ENCODE measurements at regions not wholly inside any gene's neighbourhood (a gene's known extent, or its start where the extent isn't known, plus 50 kb on each side); places are given as distances from the start of the nearest gene placed in this dataset.
"Not testable (repeated sequence)": the region's sequence is repeated elsewhere in the genome, so short reads cannot be mapped to it uniquely, and the experiment has no call there.

- Histone ChIP-seq H3K9ac (ENCODE audit: low read depth in 1 of 2, low read length in 2 of 2) (no peak overlapping the region), H3K4me1 (ENCODE audit: control insufficient read depth in 1 of 2, insufficient read depth in 2 of 2, low read length in 2 of 2) (no peaks in the 10 kb centered on the region), H3K4me3 (ENCODE audit: low read depth in 1 of 2, low read length in 2 of 2) (no peak overlapping the region), H3K36me3 (ENCODE audit: control insufficient read depth in 1 of 2, insufficient read depth in 2 of 2, low read length in 2 of 2) (no peaks in the 10 kb centered on the region), H3K9me3 (ENCODE audit: control insufficient read depth in 1 of 2, low read length in 2 of 2) (peaks cover 2 to 5% of the 10 kb centered on the region in 2 donors), H3K27me3 (ENCODE audit: control insufficient read depth in 1 of 2, insufficient read depth in 2 of 2, low read length in 2 of 2) (no peaks in the 10 kb centered on the region), H3K27ac (ENCODE audit: low read depth, low read length) (no peak overlapping the region)
Measured at GRCh38 chr2:194062401-194062800, 1594.6 kb upstream of the SLC39A10 start.

GRCh38 chr2:194060269-194060668, 1596.8 kb upstream of the SLC39A10 start:
- Histone ChIP-seq H3K9ac (ENCODE audit: low read depth in 1 of 2, low read length in 2 of 2) (no peak overlapping the region), H3K27me3 (ENCODE audit: control insufficient read depth in 1 of 2, insufficient read depth in 2 of 2, low read length in 2 of 2) (no peaks in the 10 kb centered on the region), H3K27ac (ENCODE audit: low read depth, low read length) (no peak overlapping the region), H3K9me3 (ENCODE audit: control insufficient read depth in 1 of 2, low read length in 2 of 2) (peaks cover 2 to 5% of the 10 kb centered on the region in 2 donors), H3K4me3 (ENCODE audit: low read depth in 1 of 2, low read length in 2 of 2) (no peak overlapping the region), H3K4me1 (ENCODE audit: control insufficient read depth in 1 of 2, insufficient read depth in 2 of 2, low read length in 2 of 2) (no peaks in the 10 kb centered on the region), H3K36me3 (ENCODE audit: control insufficient read depth in 1 of 2, insufficient read depth in 2 of 2, low read length in 2 of 2) (no peaks in the 10 kb centered on the region)

GRCh38 chr2:194054313-194054712, 1602.7 kb upstream of the SLC39A10 start:
- H3K27ac ChIP-seq (ENCODE audit: low read depth, low read length), result no peak overlapping the region
- H3K36me3 ChIP-seq (ENCODE audit: control insufficient read depth in 1 of 2, insufficient read depth in 2 of 2, low read length in 2 of 2), result no peaks in the 10 kb centered on the region
- H3K4me3 ChIP-seq (ENCODE audit: low read depth in 1 of 2, low read length in 2 of 2), result no peak overlapping the region
- H3K9ac ChIP-seq (ENCODE audit: low read depth in 1 of 2, low read length in 2 of 2), result no peak overlapping the region
- H3K27me3 ChIP-seq (ENCODE audit: control insufficient read depth in 1 of 2, insufficient read depth in 2 of 2, low read length in 2 of 2), result no peaks in the 10 kb centered on the region
- peaks cover 0 to 6% of the 10 kb centered on the region in 2 donors for H3K9me3 ChIP-seq (ENCODE audit: control insufficient read depth in 1 of 2, low read length in 2 of 2)
- H3K4me1 ChIP-seq (ENCODE audit: control insufficient read depth in 1 of 2, insufficient read depth in 2 of 2, low read length in 2 of 2), result no peaks in the 10 kb centered on the region

GRCh38 chr2:194044321-194044720, 1612.7 kb upstream of the SLC39A10 start:
- H3K36me3 ChIP-seq (ENCODE audit: control insufficient read depth in 1 of 2, insufficient read depth in 2 of 2, low read length in 2 of 2), result no peaks in the 10 kb centered on the region

DNA sequence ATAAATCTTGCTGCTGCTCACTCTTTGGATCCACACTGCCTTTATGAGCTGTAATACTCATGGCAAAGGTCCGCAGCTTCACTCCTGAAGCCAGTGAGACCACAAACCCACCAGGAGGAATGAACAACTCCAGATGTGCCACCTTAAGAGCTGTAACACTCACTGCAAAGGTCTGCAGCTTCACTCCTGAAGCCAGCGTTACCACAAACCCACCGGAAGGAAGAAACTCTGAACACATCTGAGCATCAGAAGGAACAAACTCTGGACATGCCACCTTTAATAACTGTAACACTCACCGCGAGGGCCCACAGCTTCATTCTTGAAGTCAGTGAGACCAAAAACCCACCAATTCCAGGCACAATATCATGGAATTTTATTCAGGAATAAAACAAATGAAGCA, 1635.9 kb upstream of the SLC39A10 start:
- H3K36me3 ChIP-seq (ENCODE audit: control insufficient read depth in 1 of 2, insufficient read depth in 2 of 2, low read length in 2 of 2); H3K9me3 ChIP-seq (ENCODE audit: control insufficient read depth in 1 of 2, low read length in 2 of 2); H3K27ac ChIP-seq (ENCODE audit: low read depth, low read length); H3K9ac ChIP-seq (ENCODE audit: low read depth in 1 of 2, low read length in 2 of 2); H3K27me3 ChIP-seq (ENCODE audit: control insufficient read depth in 1 of 2, insufficient read depth in 2 of 2, low read length in 2 of 2); H3K4me1 ChIP-seq (ENCODE audit: control insufficient read depth in 1 of 2, insufficient read depth in 2 of 2, low read length in 2 of 2); H3K4me3 ChIP-seq (ENCODE audit: low read depth in 1 of 2, low read length in 2 of 2): not testable (repeated sequence)

More at GRCh38 chr2:194044321-194044720, 1612.7 kb upstream of the SLC39A10 start:
- Histone ChIP-seq H3K27ac (ENCODE audit: low read depth, low read length) (no peak overlapping the region), H3K9me3 (ENCODE audit: control insufficient read depth in 1 of 2, low read length in 2 of 2) (peaks cover 4 to 11% of the 10 kb centered on the region in 2 donors), H3K27me3 (ENCODE audit: control insufficient read depth in 1 of 2, insufficient read depth in 2 of 2, low read length in 2 of 2) (no peaks in the 10 kb centered on the region), H3K9ac (ENCODE audit: low read depth in 1 of 2, low read length in 2 of 2) (no peak overlapping the region), H3K4me3 (ENCODE audit: low read depth in 1 of 2, low read length in 2 of 2) (no peak overlapping the region), H3K4me1 (ENCODE audit: control insufficient read depth in 1 of 2, insufficient read depth in 2 of 2, low read length in 2 of 2) (no peaks in the 10 kb centered on the region)

GRCh38 chr2:194020155-194020554, 1636.9 kb upstream of the SLC39A10 start:
- Histone ChIP-seq H3K27ac (ENCODE audit: low read depth, low read length) (no peak overlapping the region), H3K9me3 (ENCODE audit: control insufficient read depth in 1 of 2, low read length in 2 of 2) (peaks cover 0 to 8% of the 10 kb centered on the region in 2 donors), H3K4me1 (ENCODE audit: control insufficient read depth in 1 of 2, insufficient read depth in 2 of 2, low read length in 2 of 2) (no peaks in the 10 kb centered on the region), H3K27me3 (ENCODE audit: control insufficient read depth in 1 of 2, insufficient read depth in 2 of 2, low read length in 2 of 2) (no peaks in the 10 kb centered on the region), H3K9ac (ENCODE audit: low read depth in 1 of 2, low read length in 2 of 2) (no peak overlapping the region), H3K36me3 (ENCODE audit: control insufficient read depth in 1 of 2, insufficient read depth in 2 of 2, low read length in 2 of 2) (no peaks in the 10 kb centered on the region), H3K4me3 (ENCODE audit: low read depth in 1 of 2, low read length in 2 of 2) (no peak overlapping the region)

GRCh38 chr2:194015751-194016150, 1641.3 kb upstream of the SLC39A10 start:
- Histone ChIP-seq H3K4me1 (ENCODE audit: control insufficient read depth in 1 of 2, insufficient read depth in 2 of 2, low read length in 2 of 2) (no peaks in the 10 kb centered on the region), H3K9me3 (ENCODE audit: control insufficient read depth in 1 of 2, low read length in 2 of 2) (peaks cover 0 to 3% of the 10 kb centered on the region in 2 donors), H3K27me3 (ENCODE audit: control insufficient read depth in 1 of 2, insufficient read depth in 2 of 2, low read length in 2 of 2) (no peaks in the 10 kb centered on the region), H3K36me3 (ENCODE audit: control insufficient read depth in 1 of 2, insufficient read depth in 2 of 2, low read length in 2 of 2) (no peaks in the 10 kb centered on the region), H3K27ac (ENCODE audit: low read depth, low read length) (no peak overlapping the region), H3K4me3 (ENCODE audit: low read depth in 1 of 2, low read length in 2 of 2) (no peak overlapping the region), H3K9ac (ENCODE audit: low read depth in 1 of 2, low read length in 2 of 2) (no peak overlapping the region)

DNA sequence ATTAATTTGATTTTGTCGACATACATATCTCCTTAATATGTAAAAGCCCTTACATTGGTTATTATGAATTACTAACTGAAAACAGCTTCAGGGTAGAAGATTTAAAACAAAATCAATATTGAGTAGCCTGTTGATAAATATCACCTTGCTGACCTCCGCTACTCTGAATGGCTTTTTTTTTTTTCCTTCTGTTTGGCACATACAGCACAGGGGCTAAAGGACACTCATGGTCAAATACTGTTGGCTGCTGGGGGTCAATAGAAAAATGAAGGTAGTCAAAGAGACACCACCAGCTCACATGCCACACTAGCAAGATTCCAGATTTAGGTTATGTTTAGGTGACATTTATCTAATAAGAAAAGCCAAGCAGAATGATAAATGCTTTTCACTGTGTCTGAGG, 1642.4 kb upstream of the SLC39A10 start:
- Histone ChIP-seq H3K27me3 (ENCODE audit: control insufficient read depth in 1 of 2, insufficient read depth in 2 of 2, low read length in 2 of 2) (no peaks in the 10 kb centered on the region), H3K27ac (ENCODE audit: low read depth, low read length) (no peak overlapping the region), H3K36me3 (ENCODE audit: control insufficient read depth in 1 of 2, insufficient read depth in 2 of 2, low read length in 2 of 2) (no peaks in the 10 kb centered on the region), H3K9me3 (ENCODE audit: control insufficient read depth in 1 of 2, low read length in 2 of 2) (peaks cover 0 to 3% of the 10 kb centered on the region in 2 donors), H3K4me1 (ENCODE audit: control insufficient read depth in 1 of 2, insufficient read depth in 2 of 2, low read length in 2 of 2) (no peaks in the 10 kb centered on the region), H3K9ac (ENCODE audit: low read depth in 1 of 2, low read length in 2 of 2) (no peak overlapping the region), H3K4me3 (ENCODE audit: low read depth in 1 of 2, low read length in 2 of 2) (no peak overlapping the region)

DNA sequence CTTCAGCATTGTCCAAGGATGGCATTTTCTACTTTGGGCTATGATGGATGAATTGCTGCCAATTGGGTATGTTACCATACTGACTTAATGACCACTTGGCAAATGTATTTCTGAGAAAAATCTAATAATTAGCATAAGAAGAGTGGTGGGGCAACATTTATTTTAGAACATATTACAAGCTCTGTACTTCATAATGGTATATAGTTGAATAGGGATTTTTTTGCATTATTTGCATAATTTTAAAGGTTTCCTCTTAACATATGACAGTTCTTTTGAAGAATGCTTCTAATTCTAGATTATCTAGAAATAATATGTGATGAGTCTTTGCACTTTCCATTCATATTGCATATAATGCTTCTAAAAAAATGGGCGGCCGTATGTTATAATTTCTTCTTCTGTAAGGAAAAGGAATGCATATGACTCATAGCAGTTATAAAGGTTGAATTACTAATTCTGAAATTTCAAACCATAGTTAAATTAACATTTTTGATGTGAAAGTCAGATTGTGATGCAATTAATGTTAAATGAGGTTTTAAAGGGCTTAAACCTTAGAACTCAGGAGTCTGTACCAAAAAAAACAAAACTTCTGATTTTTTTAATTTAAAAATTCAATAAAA, 1652.3 kb upstream of the SLC39A10 start:
- H3K9ac ChIP-seq (ENCODE audit: low read depth in 1 of 2, low read length in 2 of 2), result no peak overlapping the region

DNA sequence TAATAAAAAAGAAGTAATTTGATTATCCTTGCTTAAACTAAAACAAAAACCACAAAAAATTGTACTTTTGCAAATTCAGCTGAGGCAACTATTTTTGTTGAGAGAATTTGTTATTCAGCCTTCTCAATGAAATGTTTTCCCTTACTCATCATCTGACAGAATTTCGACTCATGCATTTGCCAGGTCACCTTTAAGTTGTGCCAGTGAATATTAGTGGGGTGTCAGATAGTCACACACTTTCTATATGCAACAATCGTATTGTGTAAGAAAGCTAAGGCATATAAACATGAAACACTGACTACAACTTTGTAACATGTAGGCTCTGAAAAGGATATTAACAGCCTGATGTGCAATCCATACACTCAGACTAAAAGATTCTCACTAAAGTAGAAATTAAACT, 1653.1 kb upstream of the SLC39A10 start:
- Histone ChIP-seq H3K27ac (ENCODE audit: low read depth, low read length) (no peak overlapping the region), H3K4me3 (ENCODE audit: low read depth in 1 of 2, low read length in 2 of 2) (no peak overlapping the region)

More for the DNA sequence above, 1652.3 kb upstream of the SLC39A10 start:
- no peaks in the 10 kb centered on the region for H3K4me1 ChIP-seq (ENCODE audit: control insufficient read depth in 1 of 2, insufficient read depth in 2 of 2, low read length in 2 of 2)
- no peaks in the 10 kb centered on the region for H3K27me3 ChIP-seq (ENCODE audit: control insufficient read depth in 1 of 2, insufficient read depth in 2 of 2, low read length in 2 of 2)
- no peak overlapping the region for H3K4me3 ChIP-seq (ENCODE audit: low read depth in 1 of 2, low read length in 2 of 2)
- H3K9me3 ChIP-seq (ENCODE audit: control insufficient read depth in 1 of 2, low read length in 2 of 2), result peaks cover 6 to 8% of the 10 kb centered on the region in 2 donors
- H3K36me3 ChIP-seq (ENCODE audit: control insufficient read depth in 1 of 2, insufficient read depth in 2 of 2, low read length in 2 of 2), result no peaks in the 10 kb centered on the region
- no peak overlapping the region for H3K27ac ChIP-seq (ENCODE audit: low read depth, low read length)

More for the DNA sequence above, 1653.1 kb upstream of the SLC39A10 start:
- no peaks in the 10 kb centered on the region for H3K36me3 ChIP-seq (ENCODE audit: control insufficient read depth in 1 of 2, insufficient read depth in 2 of 2, low read length in 2 of 2)
- H3K9ac ChIP-seq (ENCODE audit: low read depth in 1 of 2, low read length in 2 of 2), result no peak overlapping the region
- H3K27me3 ChIP-seq (ENCODE audit: control insufficient read depth in 1 of 2, insufficient read depth in 2 of 2, low read length in 2 of 2), result no peaks in the 10 kb centered on the region
- no peaks in the 10 kb centered on the region for H3K4me1 ChIP-seq (ENCODE audit: control insufficient read depth in 1 of 2, insufficient read depth in 2 of 2, low read length in 2 of 2)
- peaks cover 7 to 8% of the 10 kb centered on the region in 2 donors for H3K9me3 ChIP-seq (ENCODE audit: control insufficient read depth in 1 of 2, low read length in 2 of 2)

Measured in duodenal mucosa (tissue), 2 donors.